Breast epithelium (tissue), 3 donors: ENCODE measurements at regions not wholly inside any gene's neighbourhood (a gene's known extent, or its start where the extent isn't known, plus 50 kb on each side); places are given as distances from the start of the nearest gene placed in this dataset.

Experiments used
- POLR2A ChIP-seq: fragments of 450-650 bp; IDR thresholded peaks from one replicate; pipeline ENCODE4 v1.6.1; 2016; ENCODE audit warnings: antibody characterized with exemption, mild to moderate bottlenecking, moderate library complexity
- POLR2AphosphoS5 ChIP-seq, 3 donors: sonication (generic); formaldehyde crosslinking; IDR thresholded peaks; one replicate each; pipeline ENCODE4 v1.6.1; 2017; ENCODE audit warnings: antibody characterized with exemption in 3 of 3
- TF ChIP-seq, protein P1 (sequence below), 3 donors: fragments of 450-650 bp; IDR thresholded peaks; one replicate each; pipeline ENCODE4 v1.5.1; 2016 to 2017; ENCODE audit warnings: antibody characterized with exemption in 3 of 3, mild to moderate bottlenecking in 3 of 3, moderate library complexity in 3 of 3

DNA sequence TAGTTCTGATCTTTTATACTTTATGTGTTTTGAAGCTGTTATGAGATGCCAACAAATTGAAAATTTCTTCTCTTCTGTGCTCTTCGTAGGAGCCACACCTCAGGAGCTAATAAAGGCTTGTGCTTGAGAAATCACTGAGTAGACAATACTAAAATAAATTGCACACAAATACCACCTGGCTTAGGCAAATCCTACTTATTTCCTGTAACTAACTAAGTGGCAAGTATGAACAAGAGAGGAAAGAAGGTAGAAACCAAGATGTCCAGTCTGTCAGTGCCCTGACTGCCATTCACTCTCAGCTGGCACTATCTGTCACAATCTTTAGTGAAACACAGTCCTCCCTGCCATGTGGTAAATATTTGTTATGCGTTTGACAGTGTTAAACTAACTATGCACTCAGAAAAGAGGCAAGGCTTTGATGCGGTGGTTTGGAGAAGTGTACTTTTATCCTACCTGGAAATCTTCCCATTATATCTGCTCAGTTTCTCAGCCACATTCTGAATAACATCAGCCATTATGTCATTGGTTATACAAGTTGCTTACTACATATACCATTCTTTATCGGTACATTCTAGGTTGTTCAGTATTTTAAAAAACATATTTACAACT, 293.4 kb upstream of the VWC2 start:
- TF ChIP-seq POLR2AphosphoS5 (IDR thresholded peaks at IDR 0.05): no peak
- TF ChIP-seq, protein P1, sequence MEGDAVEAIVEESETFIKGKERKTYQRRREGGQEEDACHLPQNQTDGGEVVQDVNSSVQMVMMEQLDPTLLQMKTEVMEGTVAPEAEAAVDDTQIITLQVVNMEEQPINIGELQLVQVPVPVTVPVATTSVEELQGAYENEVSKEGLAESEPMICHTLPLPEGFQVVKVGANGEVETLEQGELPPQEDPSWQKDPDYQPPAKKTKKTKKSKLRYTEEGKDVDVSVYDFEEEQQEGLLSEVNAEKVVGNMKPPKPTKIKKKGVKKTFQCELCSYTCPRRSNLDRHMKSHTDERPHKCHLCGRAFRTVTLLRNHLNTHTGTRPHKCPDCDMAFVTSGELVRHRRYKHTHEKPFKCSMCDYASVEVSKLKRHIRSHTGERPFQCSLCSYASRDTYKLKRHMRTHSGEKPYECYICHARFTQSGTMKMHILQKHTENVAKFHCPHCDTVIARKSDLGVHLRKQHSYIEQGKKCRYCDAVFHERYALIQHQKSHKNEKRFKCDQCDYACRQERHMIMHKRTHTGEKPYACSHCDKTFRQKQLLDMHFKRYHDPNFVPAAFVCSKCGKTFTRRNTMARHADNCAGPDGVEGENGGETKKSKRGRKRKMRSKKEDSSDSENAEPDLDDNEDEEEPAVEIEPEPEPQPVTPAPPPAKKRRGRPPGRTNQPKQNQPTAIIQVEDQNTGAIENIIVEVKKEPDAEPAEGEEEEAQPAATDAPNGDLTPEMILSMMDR (IDR thresholded peaks at IDR 0.05): no peak
- no peak for TF ChIP-seq POLR2A
